ENCODE measurements at regions not wholly inside any gene's neighbourhood (a gene's known extent, or its start where the extent isn't known, plus 50 kb on each side); places are given as distances from the start of the nearest gene placed in this dataset.
"Not testable (repeated sequence)": the region's sequence is repeated elsewhere in the genome, so short reads cannot be mapped to it uniquely, and the experiment has no call there.

- H3K36me3 ChIP-seq, result no peaks in the 10 kb centered on the region
- H3K27me3 ChIP-seq, result no peaks in the 10 kb centered on the region
- no peak for TF ChIP-seq POLR2AphosphoS5 (IDR thresholded peaks at IDR 0.05)
- no peak for TF ChIP-seq EP300 (IDR thresholded peaks at IDR 0.05; ENCODE audit: low read depth)
- no peak for TF ChIP-seq POLR2A (IDR thresholded peaks at IDR 0.05)
- TF ChIP-seq, protein P1, sequence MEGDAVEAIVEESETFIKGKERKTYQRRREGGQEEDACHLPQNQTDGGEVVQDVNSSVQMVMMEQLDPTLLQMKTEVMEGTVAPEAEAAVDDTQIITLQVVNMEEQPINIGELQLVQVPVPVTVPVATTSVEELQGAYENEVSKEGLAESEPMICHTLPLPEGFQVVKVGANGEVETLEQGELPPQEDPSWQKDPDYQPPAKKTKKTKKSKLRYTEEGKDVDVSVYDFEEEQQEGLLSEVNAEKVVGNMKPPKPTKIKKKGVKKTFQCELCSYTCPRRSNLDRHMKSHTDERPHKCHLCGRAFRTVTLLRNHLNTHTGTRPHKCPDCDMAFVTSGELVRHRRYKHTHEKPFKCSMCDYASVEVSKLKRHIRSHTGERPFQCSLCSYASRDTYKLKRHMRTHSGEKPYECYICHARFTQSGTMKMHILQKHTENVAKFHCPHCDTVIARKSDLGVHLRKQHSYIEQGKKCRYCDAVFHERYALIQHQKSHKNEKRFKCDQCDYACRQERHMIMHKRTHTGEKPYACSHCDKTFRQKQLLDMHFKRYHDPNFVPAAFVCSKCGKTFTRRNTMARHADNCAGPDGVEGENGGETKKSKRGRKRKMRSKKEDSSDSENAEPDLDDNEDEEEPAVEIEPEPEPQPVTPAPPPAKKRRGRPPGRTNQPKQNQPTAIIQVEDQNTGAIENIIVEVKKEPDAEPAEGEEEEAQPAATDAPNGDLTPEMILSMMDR (IDR thresholded peaks at IDR 0.05), result no peak
- H3K27ac ChIP-seq, result no peak overlapping the region
- WGBS, 2 donors (ENCODE audit: low coverage in 1 of 2), result 65 to 72% methylated on average over 5 to 7 of the region's 7 CpGs
- in situ Hi-C loops (cut with MboI; ENCODE audit: low pct_ligation_motif_present in 1 of 4, low pct_unique_long_range_greater_than_20kb in 1 of 4, low sequenced_read_pairs in 3 of 4) (no loop called here), intact Hi-C loops (cut with DNase I; ENCODE audit: low total_unique reads) (no loop called here)
- no peaks in the 10 kb centered on the region for H3K9me3 ChIP-seq
- no peak for DNase-seq
- no peaks in the 10 kb centered on the region for H3K4me1 ChIP-seq
- H3K4me3 ChIP-seq, result no peak overlapping the region
Observed at GRCh38 chr1:96581772-96582171, 139.8 kb upstream of the PTBP2 start.

DNA sequence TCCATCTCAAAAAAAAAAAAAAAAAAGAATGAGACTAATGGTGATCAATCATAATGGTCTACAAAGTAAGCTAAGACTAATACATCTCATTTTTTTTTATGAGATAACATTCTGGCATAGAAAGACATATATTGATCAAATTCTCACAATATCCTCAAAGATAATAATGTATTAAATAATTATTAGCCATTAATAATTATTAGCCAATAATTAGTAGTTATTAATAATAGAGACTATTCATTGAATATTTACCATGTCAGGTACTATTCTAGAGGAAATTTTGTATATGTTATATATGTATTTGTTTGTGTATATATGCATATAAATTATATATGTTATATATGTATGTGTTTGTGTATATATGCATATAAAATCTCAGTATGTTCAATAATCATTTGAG is 137.7 kb upstream of the PTBP2 start:
- in situ Hi-C loops (cut with MboI; ENCODE audit: low pct_ligation_motif_present in 1 of 4, low pct_unique_long_range_greater_than_20kb in 1 of 4, low sequenced_read_pairs in 3 of 4) (no loop called here), intact Hi-C loops (cut with DNase I; ENCODE audit: low total_unique reads) (no loop called here)
- H3K27ac ChIP-seq, result no peak overlapping the region
- H3K4me1 ChIP-seq, result no peaks in the 10 kb centered on the region
- no peaks in the 10 kb centered on the region for H3K9me3 ChIP-seq
- no peaks in the 10 kb centered on the region for H3K27me3 ChIP-seq
- DNase-seq, result no peak
- TF ChIP-seq POLR2A (IDR thresholded peaks at IDR 0.05) (no peak), POLR2AphosphoS5 (IDR thresholded peaks at IDR 0.05) (no peak), EP300 (IDR thresholded peaks at IDR 0.05; ENCODE audit: low read depth) (no peak)
- TF ChIP-seq, protein P1 (IDR thresholded peaks at IDR 0.05), result no peak
- no peaks in the 10 kb centered on the region for H3K36me3 ChIP-seq
- H3K4me3 ChIP-seq, result no peak overlapping the region

GRCh38 chr1:96587222-96587621 is 134.4 kb upstream of the PTBP2 start:
- Histone ChIP-seq H3K36me3 (no peaks in the 10 kb centered on the region), H3K4me3 (no peak overlapping the region), H3K4me1 (no peaks in the 10 kb centered on the region), H3K27ac (no peak overlapping the region), H3K9me3 (no peaks in the 10 kb centered on the region), H3K27me3 (no peaks in the 10 kb centered on the region)
- WGBS, 2 donors (ENCODE audit: low coverage in 1 of 2), result 53 to 60% methylated on average over 4 of the region's 4 CpGs
- intact Hi-C loops (cut with DNase I; ENCODE audit: low total_unique reads) (no loop called here), in situ Hi-C loops (cut with MboI; ENCODE audit: low pct_ligation_motif_present in 1 of 4, low pct_unique_long_range_greater_than_20kb in 1 of 4, low sequenced_read_pairs in 3 of 4) (no loop called here)
- no peak for DNase-seq
- no peak for TF ChIP-seq POLR2A (IDR thresholded peaks at IDR 0.05)
- TF ChIP-seq, protein P1 (IDR thresholded peaks at IDR 0.05), result no peak

DNA sequence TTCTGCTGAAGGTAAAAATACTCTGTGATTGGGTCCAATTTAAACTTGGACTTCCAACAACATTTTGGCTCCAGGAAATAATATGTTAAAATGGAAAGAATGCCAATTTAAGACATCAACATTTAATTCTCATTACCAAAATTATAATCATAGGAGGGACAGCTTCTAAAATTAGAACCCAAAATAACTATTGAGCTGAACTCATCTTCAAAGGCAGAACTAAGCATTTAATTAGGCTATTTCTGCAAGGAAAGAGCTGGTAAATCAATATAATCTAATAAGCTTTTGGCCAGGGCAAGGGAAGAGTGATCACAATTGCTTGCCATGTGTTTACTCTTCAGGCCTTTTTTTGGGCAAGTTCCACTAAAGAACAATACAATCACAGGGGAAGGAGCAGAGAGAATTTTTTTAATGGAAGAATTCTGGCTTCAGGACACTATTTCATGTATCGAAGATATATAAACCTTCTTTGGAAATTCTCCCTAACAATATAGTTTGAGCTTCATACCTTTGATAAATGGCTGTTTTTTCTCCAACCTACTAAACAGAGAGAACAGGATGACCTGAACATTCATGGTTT is 133.1 kb upstream of the PTBP2 start:
- 30 to 70% methylated on average over 1 of the region's 1 CpG for WGBS, 2 donors (ENCODE audit: low coverage in 1 of 2)
- Histone ChIP-seq H3K27me3 (no peaks in the 10 kb centered on the region), H3K27ac (no peak overlapping the region), H3K9me3 (no peaks in the 10 kb centered on the region), H3K4me1 (no peaks in the 10 kb centered on the region), H3K4me3 (no peak overlapping the region), H3K36me3 (no peaks in the 10 kb centered on the region)
- in situ Hi-C loops (cut with MboI; ENCODE audit: low pct_ligation_motif_present in 1 of 4, low pct_unique_long_range_greater_than_20kb in 1 of 4, low sequenced_read_pairs in 3 of 4), result no loop called here
- no peak for DNase-seq
- intact Hi-C loops (cut with DNase I; ENCODE audit: low total_unique reads), result no loop called here
- no peak for TF ChIP-seq POLR2A (IDR thresholded peaks at IDR 0.05)
- no peak for TF ChIP-seq EP300 (IDR thresholded peaks at IDR 0.05; ENCODE audit: low read depth)
- TF ChIP-seq, protein P1 (IDR thresholded peaks at IDR 0.05), result no peak
- no peak for TF ChIP-seq POLR2AphosphoS5 (IDR thresholded peaks at IDR 0.05)

- H3K36me3 ChIP-seq; H3K4me1 ChIP-seq; intact Hi-C loops (cut with DNase I; ENCODE audit: low total_unique reads); H3K9me3 ChIP-seq; H3K4me3 ChIP-seq; H3K27ac ChIP-seq; H3K27me3 ChIP-seq; DNase-seq; in situ Hi-C loops (cut with MboI; ENCODE audit: low pct_ligation_motif_present in 1 of 4, low pct_unique_long_range_greater_than_20kb in 1 of 4, low sequenced_read_pairs in 3 of 4): not testable (repeated sequence)
- 66 to 69% methylated on average over 2 of the region's 2 CpGs for WGBS, 2 donors (ENCODE audit: low coverage in 1 of 2)
Observed at GRCh38 chr1:96595530-96595929, 126.1 kb upstream of the PTBP2 start.
